ENCODE measurements at regions not wholly inside any gene's neighbourhood (a gene's known extent, or its start where the extent isn't known, plus 50 kb on each side); places are given as distances from the start of the nearest gene placed in this dataset.

DNA sequence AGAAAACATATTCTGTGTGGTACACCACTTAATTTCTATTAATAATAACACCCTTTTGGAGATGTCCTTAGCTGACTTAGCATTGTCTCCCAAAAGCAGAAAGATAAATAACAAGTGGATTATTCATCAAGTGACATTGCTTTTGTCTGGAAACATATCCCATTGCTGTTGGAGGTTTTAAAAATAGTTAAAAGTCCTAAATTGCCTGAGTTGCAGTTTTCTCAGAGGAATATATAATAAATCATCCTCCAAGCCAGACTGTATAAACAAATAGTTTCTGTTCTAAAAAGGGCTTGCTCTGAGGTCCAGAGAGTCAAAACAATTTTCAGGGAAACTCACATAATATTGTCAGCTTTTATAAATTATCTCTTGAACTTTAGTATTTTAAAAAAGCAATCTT is 60.4 kb upstream of the CD96 start:
- ATAC-seq (no peak), DNase-seq (no peak)
- ChIA-PET CTCF (no interaction called here), POLR2A (no interaction called here)
- no peaks in the 10 kb centered on the region for H3K27me3 Mint-ChIP-seq
- intact Hi-C loops (cut with DNase I, micrococcal nuclease): no loop called here
- H3K9me3 Mint-ChIP-seq (ENCODE audit: low read depth): peaks cover 2% of the 10 kb centered on the region
- H3K36me3 Mint-ChIP-seq (ENCODE audit: low read depth): no peaks in the 10 kb centered on the region
- no peak overlapping the region for H3K4me3 Mint-ChIP-seq
- no peaks in the 10 kb centered on the region for H3K4me1 Mint-ChIP-seq
- H3K27ac Mint-ChIP-seq: no peak overlapping the region

DNA sequence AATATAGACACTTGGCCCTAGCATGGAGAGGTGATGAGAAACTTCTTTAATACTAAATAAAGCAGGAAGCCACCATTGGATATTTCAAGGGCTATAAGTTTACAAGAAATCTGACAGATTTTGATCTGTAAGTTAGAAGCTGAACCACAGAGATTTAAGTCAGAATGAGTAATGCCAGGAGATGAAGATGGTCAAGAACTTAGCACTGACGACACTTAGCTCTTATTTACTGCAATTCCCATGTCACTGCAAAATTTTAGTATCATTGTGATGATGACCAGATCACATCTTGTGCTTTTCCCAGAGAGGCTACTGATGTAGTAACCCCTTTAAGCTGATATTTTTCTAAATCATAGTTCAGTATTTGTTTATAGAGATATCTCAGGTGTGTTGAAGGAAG is 59.4 kb upstream of the CD96 start:
- DNase-seq (no peak), ATAC-seq (no peak)
- H3K27ac Mint-ChIP-seq: no peak overlapping the region
- intact Hi-C loops (cut with DNase I, micrococcal nuclease): no loop called here
- H3K4me3 Mint-ChIP-seq: no peak overlapping the region
- H3K9me3 Mint-ChIP-seq (ENCODE audit: low read depth): peaks cover 6% of the 10 kb centered on the region
- H3K36me3 Mint-ChIP-seq (ENCODE audit: low read depth): no peaks in the 10 kb centered on the region
- CTCF ChIA-PET: interaction anchor here (0.6 kb wide), 1 partner anchor 292 kb away, joined by 3 read pairs; no protein-coding TSS in a partner anchor
- no peaks in the 10 kb centered on the region for H3K4me1 Mint-ChIP-seq
- POLR2A ChIA-PET: no interaction called here
- H3K27me3 Mint-ChIP-seq: no peaks in the 10 kb centered on the region

DNA sequence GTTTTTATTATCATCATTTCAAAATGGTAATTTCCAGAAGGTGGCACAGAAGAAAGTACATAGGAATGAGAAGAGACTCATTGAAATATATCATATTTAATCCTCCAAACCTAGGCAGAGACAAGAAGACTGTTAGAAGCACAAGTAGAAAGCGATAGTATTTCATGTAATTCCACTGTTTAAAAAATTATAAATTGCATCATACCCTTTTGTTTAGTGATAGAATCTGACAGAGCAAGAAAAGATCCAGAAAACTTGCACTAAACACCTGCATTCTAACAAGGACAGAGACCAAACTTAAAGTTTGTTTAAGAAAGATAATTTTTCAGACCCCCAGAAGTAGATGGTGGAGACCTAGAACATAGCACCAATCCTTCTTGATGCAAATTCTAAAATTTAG is 56.9 kb upstream of the CD96 start:
- H3K27ac Mint-ChIP-seq: no peak overlapping the region
- intact Hi-C loops (cut with DNase I, micrococcal nuclease): no loop called here
- no peak overlapping the region for H3K4me3 Mint-ChIP-seq
- ChIA-PET CTCF (interaction anchor here (0.6 kb wide), 1 partner anchor 83 kb away, joined by 4 read pairs; no protein-coding TSS in a partner anchor), POLR2A (no interaction called here)
- no peaks in the 10 kb centered on the region for H3K27me3 Mint-ChIP-seq
- H3K9me3 Mint-ChIP-seq (ENCODE audit: low read depth): peaks cover 6% of the 10 kb centered on the region
- H3K36me3 Mint-ChIP-seq (ENCODE audit: low read depth): no peaks in the 10 kb centered on the region
- H3K4me1 Mint-ChIP-seq: no peaks in the 10 kb centered on the region
- no peak for ATAC-seq
- no peak for DNase-seq

All from activated CD4-positive, alpha-beta T cell treated with anti-CD3 and anti-CD28 coated beads for 36 hours (primary cell).